GM21423 (cell line): ENCODE measurements at regions not wholly inside any gene's neighbourhood (a gene's known extent, or its start where the extent isn't known, plus 50 kb on each side); places are given as distances from the start of the nearest gene placed in this dataset.

Experiments used
- ATAC-seq: cut with Tn5 transposase; IDR thresholded peaks from one replicate; pipeline ENCODE4 v1.9.1; 2021; ENCODE audit warnings: mild to moderate bottlenecking, moderate library complexity; ENCODE audit not compliant: unreplicated experiment

GRCh38 chr2:8389431-8390108, 292.3 kb upstream of the ID2 start:
- no peak for ATAC-seq

GRCh38 chr2:8391126-8391525, 290.7 kb upstream of the ID2 start:
- no peak for ATAC-seq

GRCh38 chr2:8391584-8391983, 290.3 kb upstream of the ID2 start:
- ATAC-seq, result no peak

- no peak for ATAC-seq
Observed at GRCh38 chr2:8392098-8392866, 289.6 kb upstream of the ID2 start.

- ATAC-seq, result no peak
Observed at GRCh38 chr2:8393506-8393905, 288.4 kb upstream of the ID2 start.

- no peak for ATAC-seq
Observed at GRCh38 chr2:8394131-8394530, 287.7 kb upstream of the ID2 start.

GRCh38 chr2:8394569-8395359, 287.1 kb upstream of the ID2 start:
- no peak for ATAC-seq

- no peak for ATAC-seq
Observed at GRCh38 chr2:8395718-8396117, 286.1 kb upstream of the ID2 start.

GRCh38 chr2:8398040-8398668, 283.7 kb upstream of the ID2 start:
- no peak for ATAC-seq

- no peak for ATAC-seq
Observed at GRCh38 chr2:8399731-8400130, 282.1 kb upstream of the ID2 start.

GRCh38 chr2:8400196-8400595, 281.7 kb upstream of the ID2 start:
- no peak for ATAC-seq

GRCh38 chr2:8402222-8402621, 279.6 kb upstream of the ID2 start:
- no peak for ATAC-seq

- no peak for ATAC-seq
Observed at GRCh38 chr2:8403876-8404275, 278.0 kb upstream of the ID2 start.

GRCh38 chr2:8405334-8405733, 276.5 kb upstream of the ID2 start:
- ATAC-seq, result no peak

GRCh38 chr2:8406271-8406670, 275.6 kb upstream of the ID2 start:
- no peak for ATAC-seq

- no peak for ATAC-seq
Observed at GRCh38 chr2:8407332-8407731, 274.5 kb upstream of the ID2 start.

GRCh38 chr2:8408560-8409460, 273.0 kb upstream of the ID2 start:
- ATAC-seq, result peak; percentile 90

- ATAC-seq, result no peak
Observed at GRCh38 chr2:8409461-8410260, 272.2 kb upstream of the ID2 start.

- no peak for ATAC-seq
Observed at GRCh38 chr2:8412082-8412481, 269.8 kb upstream of the ID2 start.
